CD4-positive, alpha-beta T cell treated with Interleukin-15 for 4 hours (primary cell): ENCODE measurements at regions not wholly inside any gene's neighbourhood (a gene's known extent, or its start where the extent isn't known, plus 50 kb on each side); places are given as distances from the start of the nearest gene placed in this dataset.

Experiments
- DNase-seq: peaks from one replicate; pipeline ENCODE4 v3.0.0-alpha.2; 2020; ENCODE audit warnings: low spot score

GRCh38 chr15:39084674-39085530 lies 496.0 kb upstream of the THBS1 start:
- no peak for DNase-seq

DNA sequence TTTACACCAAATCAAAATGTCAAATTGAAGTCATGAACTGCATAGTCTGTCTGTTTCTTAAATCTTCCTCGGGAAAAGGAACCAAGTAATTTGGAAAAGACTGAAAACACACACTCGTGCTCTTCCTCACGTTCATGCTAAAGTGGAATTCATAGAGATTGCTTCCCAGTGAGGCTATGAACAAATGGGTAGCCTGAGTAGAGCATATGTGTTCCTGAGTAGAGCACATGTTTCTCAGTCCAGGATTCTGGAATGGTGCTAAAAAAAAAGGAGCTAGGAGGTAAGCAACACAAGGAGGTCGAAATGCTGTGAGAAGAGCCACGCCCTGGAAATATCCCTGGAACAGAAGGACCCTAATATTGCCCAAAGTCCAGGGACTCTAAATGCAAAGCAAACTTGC lies 494.2 kb upstream of the THBS1 start:
- DNase-seq = no peak

DNA sequence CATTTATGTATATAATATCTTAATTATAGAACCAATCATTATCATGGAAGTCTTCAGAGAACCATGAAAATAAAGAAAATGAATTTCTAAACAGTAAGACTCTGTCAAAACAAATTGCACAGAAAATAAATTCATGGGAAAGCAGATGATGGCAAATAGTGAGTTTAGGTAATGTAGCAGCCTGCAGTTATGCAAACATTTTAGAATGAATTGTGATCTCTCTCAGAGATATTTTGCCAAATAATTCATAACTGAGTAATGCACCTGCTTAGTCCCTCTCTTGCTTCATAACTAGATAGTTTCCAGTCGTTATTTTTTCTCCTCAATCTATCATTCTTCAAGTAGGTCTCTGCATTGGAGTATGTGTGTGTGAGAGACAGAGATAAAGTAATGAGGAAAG lies 492.7 kb upstream of the THBS1 start:
- no peak for DNase-seq

DNA sequence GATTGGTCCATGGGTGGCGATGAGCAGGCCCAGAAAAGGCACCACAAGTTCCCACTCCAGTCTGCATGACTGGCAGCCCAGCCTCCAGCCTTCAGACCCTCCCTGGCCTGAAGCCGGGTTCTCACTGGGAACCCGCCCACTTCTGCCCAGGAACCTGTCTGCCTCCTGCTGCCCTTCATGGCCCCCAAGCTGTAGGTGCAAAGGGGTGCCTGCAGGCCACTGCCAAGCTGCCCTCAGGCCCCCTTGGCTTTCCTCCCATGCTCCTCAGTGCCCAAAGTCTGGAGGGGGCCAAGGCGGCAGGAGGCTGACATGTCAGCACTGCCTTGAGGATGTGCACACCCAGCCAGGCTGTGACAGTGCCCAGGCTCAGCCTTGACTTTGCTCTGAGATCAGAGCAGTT lies 488.5 kb upstream of the THBS1 start:
- DNase-seq = no peak

GRCh38 chr15:39092761-39093160 lies 488.1 kb upstream of the THBS1 start:
- DNase-seq = no peak

DNA sequence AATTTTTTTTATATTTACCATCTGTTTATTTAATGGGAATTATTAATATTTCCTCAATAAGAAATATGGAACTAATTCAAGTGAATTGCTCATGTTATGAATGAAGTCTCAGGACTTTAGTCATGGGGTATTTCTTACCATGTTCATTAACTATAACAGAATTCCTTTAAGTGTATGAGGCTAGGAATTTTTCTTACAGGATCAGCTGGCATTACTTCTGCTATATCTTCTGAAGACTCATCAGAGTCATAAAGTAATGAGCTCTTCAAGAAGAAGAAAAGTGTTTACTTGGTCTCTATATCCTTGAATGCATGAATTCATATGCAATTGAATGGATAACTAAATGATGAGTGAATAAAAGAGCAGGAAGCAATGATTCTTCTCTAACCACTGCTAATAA lies 486.8 kb upstream of the THBS1 start:
- DNase-seq = no peak

DNA sequence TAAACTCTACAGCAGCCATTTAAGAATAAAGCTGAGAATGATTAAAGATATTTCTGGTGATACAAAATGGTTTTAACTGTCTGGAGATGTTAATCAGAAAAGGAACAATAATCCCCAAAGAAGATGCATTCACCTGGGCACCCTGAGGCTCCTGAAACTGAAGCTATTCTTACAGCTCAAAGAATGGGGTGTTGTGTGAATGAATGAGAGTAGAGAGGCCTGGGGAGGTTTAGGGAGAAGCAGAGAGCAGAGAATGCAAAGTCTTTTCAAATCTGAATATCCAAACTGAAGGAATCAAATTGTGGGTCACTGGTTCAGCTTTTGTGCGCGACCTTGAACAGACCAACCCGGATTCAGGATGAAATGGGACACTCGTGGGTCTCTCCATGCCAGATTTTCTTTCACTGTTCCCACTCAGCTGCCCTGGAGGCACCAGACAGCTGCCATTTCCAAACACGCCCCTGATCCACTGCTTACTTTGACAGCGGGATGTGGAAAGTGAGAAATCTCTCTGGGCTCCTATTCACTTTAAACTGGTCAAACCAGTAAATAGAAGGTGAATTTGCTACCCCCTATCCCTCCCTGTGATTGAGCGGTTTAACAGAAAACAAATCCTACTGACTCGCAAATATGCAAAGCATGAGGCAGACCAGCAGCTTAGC lies 485.5 kb upstream of the THBS1 start:
- DNase-seq = no peak

DNA sequence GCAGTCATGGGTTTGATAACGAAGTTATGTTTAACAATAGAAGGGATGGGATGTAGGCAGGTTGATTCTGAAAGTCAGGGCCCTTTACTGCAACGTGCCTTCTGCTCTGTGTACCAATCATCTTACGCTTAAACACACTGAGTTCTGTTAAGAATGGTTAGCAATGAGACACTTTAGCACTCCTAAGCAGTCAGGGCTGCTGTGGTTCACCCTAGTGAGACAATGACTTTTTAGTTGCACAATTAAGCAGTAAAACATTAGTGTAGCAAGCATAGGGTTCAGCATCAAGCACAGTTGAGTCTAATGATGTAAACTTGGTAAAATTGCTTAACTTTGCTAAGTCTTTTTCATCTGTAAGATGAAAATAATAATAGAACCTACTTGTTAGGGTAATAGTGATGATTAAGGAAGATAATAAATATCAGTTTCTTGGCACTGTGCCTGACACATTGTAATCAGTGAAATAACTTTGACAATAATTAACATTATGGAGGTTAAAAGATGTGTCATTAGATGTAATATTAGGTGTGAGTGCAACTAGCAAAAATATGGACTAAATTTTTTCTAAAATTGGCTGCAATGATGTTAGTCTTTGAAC lies 484.2 kb upstream of the THBS1 start:
- DNase-seq = no peak

DNA sequence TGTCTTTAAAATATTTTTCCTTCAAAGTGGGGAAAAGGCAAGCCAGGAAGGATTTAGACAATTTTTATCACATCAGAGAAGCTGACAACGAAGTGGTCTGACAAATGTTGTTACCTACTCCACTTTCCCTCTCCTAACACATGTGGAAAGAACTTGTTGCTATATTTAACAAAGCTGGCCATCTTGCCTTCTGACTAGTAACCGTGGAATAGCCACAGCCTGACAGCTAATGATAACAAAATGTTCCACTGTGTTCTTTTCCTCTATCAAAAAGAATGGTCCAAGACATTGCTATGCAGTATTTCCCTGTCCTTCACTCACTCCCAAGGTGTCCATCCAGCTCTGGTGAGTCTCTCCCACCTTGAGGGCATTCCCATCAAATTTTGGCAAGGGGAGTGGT lies 481.4 kb upstream of the THBS1 start:
- no peak for DNase-seq

- no peak for DNase-seq
Measured at GRCh38 chr15:39100106-39100660, 480.7 kb upstream of the THBS1 start.

DNA sequence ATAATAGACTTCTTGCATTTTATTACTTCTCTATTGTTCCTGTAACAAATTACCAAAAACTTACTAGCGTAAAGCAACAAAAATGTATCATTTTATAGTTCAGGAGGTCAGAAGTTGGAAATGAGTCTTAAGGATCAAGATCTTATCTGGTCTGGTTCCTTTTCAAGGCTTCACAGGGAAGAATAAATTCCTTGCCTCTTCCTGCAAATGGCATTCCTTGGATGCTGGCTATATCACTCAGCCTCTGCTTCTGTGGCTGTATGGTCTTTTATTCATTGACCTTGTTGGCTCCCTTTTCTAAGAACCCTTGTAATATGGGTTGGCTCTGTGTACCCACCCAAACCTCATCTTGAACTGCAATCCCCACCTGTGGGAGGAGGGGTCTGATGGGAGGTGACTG lies 478.4 kb upstream of the THBS1 start:
- DNase-seq = no peak

DNA sequence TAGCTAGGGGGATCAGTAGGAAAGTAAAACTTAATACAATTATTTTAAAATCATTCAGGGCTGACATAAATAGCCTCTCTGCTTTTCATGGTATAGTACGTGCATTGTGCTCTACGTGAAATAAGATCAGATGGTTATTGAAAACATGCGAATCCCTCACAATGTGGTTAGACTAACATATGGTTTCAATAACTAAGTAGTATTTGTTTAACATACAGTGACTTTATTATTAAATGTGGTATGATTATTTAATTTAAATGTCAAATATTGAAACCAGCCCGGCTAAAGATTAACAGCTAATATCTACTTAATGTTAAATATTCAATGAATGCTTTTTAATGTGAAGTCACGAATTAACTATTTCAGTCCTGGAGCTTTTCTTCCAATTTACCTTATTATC lies 473.9 kb upstream of the THBS1 start:
- no peak for DNase-seq

GRCh38 chr15:39108021-39108420 lies 472.9 kb upstream of the THBS1 start:
- DNase-seq = no peak

DNA sequence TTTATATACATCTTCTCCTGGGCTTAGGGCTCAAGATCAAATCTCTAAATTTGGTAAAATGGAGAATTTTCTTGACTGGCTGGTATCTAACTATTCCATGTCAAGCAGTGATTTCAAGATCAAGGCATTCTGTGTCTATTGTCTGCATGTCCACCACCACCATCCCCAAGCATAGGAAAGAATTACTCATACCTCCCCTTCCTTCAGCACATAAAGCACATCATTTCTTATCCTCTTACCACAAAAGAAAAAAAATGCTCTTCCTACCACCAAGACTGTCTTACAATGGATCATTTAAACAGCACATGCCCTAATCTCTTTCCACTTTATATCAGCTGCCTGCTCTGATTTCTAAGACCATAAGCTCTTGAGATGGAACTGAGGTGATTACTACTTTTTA lies 470.5 kb upstream of the THBS1 start:
- DNase-seq = no peak

DNA sequence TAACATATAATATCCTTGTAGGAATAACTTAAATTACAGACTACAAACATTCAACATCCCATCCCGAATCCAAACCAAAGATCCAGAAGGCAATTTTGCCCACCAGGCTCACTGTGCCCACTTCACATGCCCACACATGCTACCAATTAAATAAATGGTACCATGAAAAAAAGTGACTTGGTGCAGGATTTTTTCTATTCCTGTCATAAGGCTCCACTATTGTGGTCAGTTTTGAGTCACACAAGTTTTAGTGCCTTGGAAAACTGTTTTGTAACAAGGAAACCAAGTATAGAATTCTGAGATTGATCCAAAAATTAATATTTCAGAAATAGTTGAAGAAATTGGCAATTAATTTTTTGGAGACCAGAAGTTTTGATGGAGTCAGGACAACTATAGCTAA lies 470.1 kb upstream of the THBS1 start:
- no peak for DNase-seq

DNA sequence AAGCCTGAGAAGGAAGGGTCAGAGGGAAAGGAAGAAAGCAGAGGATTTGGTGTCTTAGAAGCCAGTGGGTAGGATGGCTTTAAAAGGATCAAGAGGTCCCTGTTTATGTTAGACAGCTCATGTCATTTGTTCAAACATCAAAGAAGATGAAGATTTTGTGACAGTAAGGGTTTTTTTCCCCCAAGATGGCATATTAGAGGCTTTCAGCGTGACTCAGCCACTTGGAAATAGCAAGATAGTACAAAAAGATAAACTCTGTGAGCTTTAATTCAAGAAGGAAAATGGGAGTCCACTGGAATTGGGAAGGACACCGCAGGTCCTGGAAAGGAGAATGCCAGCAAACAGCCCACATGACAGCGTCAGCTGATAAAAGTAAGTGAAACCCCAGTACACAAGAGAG lies 467.1 kb upstream of the THBS1 start:
- DNase-seq = no peak

DNA sequence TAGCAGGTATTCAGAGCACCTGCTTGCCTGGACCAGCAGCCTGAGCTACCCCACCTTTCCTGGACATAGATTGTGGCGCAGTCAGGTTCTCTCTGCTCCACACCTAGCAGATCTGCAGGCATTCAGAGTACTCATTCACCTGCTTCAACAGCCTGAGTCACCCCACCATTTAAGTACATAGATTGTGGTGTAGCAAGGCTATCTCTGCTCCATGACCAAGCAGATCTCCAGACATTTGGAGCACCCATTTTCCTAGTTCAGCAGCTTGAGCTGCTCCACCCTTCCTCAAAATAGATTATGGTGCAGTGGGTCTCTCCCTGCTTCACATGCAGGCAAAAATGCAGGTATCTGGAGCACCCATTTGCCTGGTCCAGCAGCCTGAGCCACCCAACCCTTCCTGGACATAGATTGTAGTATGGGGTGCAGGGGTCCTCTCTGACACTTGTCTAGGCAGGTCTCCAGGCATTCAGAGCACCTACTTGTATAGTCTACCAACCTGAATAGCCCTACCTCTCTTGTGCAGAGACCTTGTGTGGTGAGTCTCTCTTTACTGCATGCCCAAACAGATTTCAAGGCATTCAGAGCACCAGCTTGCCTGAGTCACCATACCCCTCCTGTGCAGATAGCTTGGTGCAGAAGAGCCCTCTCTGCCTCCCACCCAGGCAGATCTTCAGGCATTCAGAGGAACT lies 466.0 kb upstream of the THBS1 start:
- DNase-seq = no peak

GRCh38 chr15:39115379-39116057 lies 465.4 kb upstream of the THBS1 start:
- DNase-seq = no peak

DNA sequence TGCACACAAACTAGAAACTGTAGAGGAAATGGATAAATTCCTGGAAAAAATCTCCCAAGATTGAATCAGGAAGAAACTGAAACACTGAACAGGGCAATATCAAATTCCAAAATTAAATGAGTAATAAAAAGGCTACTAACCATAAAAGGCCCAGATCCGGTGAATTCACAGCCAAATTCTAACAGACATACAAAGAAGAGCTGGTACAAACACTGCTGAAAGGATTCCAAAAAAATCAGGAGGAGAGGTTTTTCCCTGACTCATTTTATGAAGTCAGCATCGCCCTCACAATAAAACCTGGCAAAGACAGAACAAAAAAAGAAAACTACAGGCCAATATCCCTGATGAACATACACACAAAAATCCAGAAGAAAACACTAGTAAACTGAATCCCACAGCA lies 462.4 kb upstream of the THBS1 start:
- DNase-seq = no peak

DNA sequence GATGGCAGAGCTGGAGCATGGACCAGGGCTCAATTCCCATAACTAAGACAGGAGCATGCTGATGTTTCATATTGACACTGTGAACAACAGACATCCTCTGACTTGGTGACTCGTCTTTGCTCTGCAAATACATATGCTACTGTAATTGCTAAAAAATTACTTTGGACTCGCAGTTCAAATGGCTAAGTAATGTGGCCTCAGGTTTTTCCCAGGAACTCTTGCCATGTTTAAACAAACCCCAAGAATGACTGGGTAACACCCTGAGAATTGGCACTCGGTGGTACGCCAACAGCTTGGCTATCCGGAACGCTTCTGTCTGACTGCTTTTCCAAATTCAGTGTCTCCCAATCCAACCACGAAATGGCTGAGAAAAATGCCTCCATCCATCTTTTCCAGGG lies 456.7 kb upstream of the THBS1 start:
- DNase-seq = no peak

DNA sequence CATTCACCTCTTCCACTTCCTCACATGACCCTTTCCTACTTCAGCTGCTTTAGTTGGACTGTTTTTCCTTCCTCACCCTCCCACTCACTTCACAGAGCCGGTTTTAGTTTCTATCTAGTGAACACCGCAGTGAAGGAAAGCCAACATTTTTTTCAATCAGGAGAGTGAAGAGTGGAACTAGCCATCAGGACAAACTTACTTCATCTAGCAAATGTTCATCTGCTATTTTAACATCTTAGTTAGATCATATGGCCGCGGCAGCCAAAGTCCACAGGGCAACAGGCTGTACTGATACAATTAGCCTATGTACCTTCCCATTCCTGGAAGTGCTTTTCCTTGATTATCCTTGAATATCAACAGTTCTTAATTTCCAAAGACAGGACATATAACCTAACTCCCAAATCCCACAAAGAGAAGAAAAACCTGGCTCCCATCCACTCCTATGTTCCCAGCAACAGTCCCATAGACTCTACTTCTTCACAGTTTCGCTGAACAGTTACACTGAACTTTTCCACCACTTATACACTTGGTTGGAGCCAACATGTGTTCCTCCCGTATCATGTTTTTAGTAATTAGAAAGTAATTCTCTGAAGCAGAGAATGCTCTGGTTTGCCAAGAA lies 456.2 kb upstream of the THBS1 start:
- DNase-seq = no peak
